ENCODE measurements at regions not wholly inside any gene's neighbourhood (a gene's known extent, or its start where the extent isn't known, plus 50 kb on each side); places are given as distances from the start of the nearest gene placed in this dataset.
"Not testable (repeated sequence)": the region's sequence is repeated elsewhere in the genome, so short reads cannot be mapped to it uniquely, and the experiment has no call there.

GRCh38 chr14:81776531-81776930 lies 242.9 kb upstream of the SEL1L start:
- 90% methylated on average over 2 of the region's 2 CpGs for WGBS
- Histone ChIP-seq H3K36me3 (no peaks in the 10 kb centered on the region), H3K27me3 (no peaks in the 10 kb centered on the region), H3K4me3 (no peak overlapping the region), H3K9me3 (no peaks in the 10 kb centered on the region), H3K27ac (no peak overlapping the region), H3K4me1 (no peaks in the 10 kb centered on the region)
- TF ChIP-seq EP300 (IDR thresholded peaks at IDR 0.05), result no peak
- no peak for TF ChIP-seq CTCF (IDR thresholded peaks at IDR 0.05)
- TF ChIP-seq POLR2AphosphoS5 (IDR thresholded peaks at IDR 0.05), result no peak
- TF ChIP-seq POLR2A (IDR thresholded peaks at IDR 0.05), result no peak
- DNase-seq (ENCODE audit: low spot score in 2 of 2), result no peak

- H3K27me3 ChIP-seq; H3K36me3 ChIP-seq; H3K4me3 ChIP-seq; H3K27ac ChIP-seq; H3K4me1 ChIP-seq; H3K9me3 ChIP-seq; DNase-seq (ENCODE audit: low spot score in 2 of 2): not testable (repeated sequence)
- 82% methylated on average over 7 of the region's 7 CpGs for WGBS
Observed at GRCh38 chr14:81781798-81782197, 248.1 kb upstream of the SEL1L start.

GRCh38 chr14:81784084-81784483 lies 250.4 kb upstream of the SEL1L start:
- Histone ChIP-seq H3K27ac (no peak overlapping the region), H3K36me3 (no peaks in the 10 kb centered on the region), H3K27me3 (no peaks in the 10 kb centered on the region), H3K4me3 (no peak overlapping the region), H3K4me1 (no peaks in the 10 kb centered on the region), H3K9me3 (no peaks in the 10 kb centered on the region)
- 60% methylated on average over 5 of the region's 5 CpGs for WGBS
- TF ChIP-seq POLR2AphosphoS5 (IDR thresholded peaks at IDR 0.05) (no peak), POLR2A (IDR thresholded peaks at IDR 0.05) (no peak), CTCF (IDR thresholded peaks at IDR 0.05) (no peak), EP300 (IDR thresholded peaks at IDR 0.05) (no peak)
- DNase-seq (ENCODE audit: low spot score in 2 of 2), result no peak

- TF ChIP-seq POLR2A (IDR thresholded peaks at IDR 0.05) (no peak), POLR2AphosphoS5 (IDR thresholded peaks at IDR 0.05) (no peak), EP300 (IDR thresholded peaks at IDR 0.05) (no peak)
- WGBS, result 61% methylated on average over 2 of the region's 2 CpGs
- Histone ChIP-seq H3K4me1 (no peaks in the 10 kb centered on the region), H3K36me3 (no peaks in the 10 kb centered on the region), H3K27me3 (no peaks in the 10 kb centered on the region), H3K27ac (no peak overlapping the region), H3K9me3 (no peaks in the 10 kb centered on the region), H3K4me3 (no peak overlapping the region)
- no peak for DNase-seq (ENCODE audit: low spot score in 2 of 2)
Observed at GRCh38 chr14:81797315-81797714, 263.7 kb upstream of the SEL1L start.

- H3K4me1 ChIP-seq, result no peaks in the 10 kb centered on the region
- no peak for DNase-seq (ENCODE audit: low spot score in 2 of 2)
- 42% methylated on average over 5 of the region's 5 CpGs for WGBS
Observed at GRCh38 chr14:81801921-81802320, 268.3 kb upstream of the SEL1L start.

GRCh38 chr14:81802341-81802740 lies 268.7 kb upstream of the SEL1L start:
- Histone ChIP-seq H3K27me3 (no peaks in the 10 kb centered on the region), H3K9me3 (no peaks in the 10 kb centered on the region), H3K36me3 (no peaks in the 10 kb centered on the region), H3K4me3 (no peak overlapping the region), H3K4me1 (no peaks in the 10 kb centered on the region), H3K27ac (no peak overlapping the region)
- DNase-seq (ENCODE audit: low spot score in 2 of 2), result no peak
- no peak for TF ChIP-seq CTCF (IDR thresholded peaks at IDR 0.05)
- TF ChIP-seq POLR2A (IDR thresholded peaks at IDR 0.05), result no peak
- no peak for TF ChIP-seq POLR2AphosphoS5 (IDR thresholded peaks at IDR 0.05)
- no peak for TF ChIP-seq EP300 (IDR thresholded peaks at IDR 0.05)
- WGBS, result 71% methylated on average over 2 of the region's 2 CpGs

More at GRCh38 chr14:81801921-81802320, 268.3 kb upstream of the SEL1L start:
- no peak overlapping the region for H3K27ac ChIP-seq
- H3K4me3 ChIP-seq, result no peak overlapping the region
- no peaks in the 10 kb centered on the region for H3K36me3 ChIP-seq
- H3K27me3 ChIP-seq, result no peaks in the 10 kb centered on the region
- no peaks in the 10 kb centered on the region for H3K9me3 ChIP-seq
- TF ChIP-seq EP300 (IDR thresholded peaks at IDR 0.05) (no peak), POLR2AphosphoS5 (IDR thresholded peaks at IDR 0.05) (no peak), CTCF (IDR thresholded peaks at IDR 0.05) (no peak), POLR2A (IDR thresholded peaks at IDR 0.05) (no peak)
